GM23338 (cell line): ENCODE measurements at regions not wholly inside any gene's neighbourhood (a gene's known extent, or its start where the extent isn't known, plus 50 kb on each side); places are given as distances from the start of the nearest gene placed in this dataset.

Experiments used
- ATAC-seq: fragments of 200-7000 bp; cut with Tn5 transposase; 3 replicates; pipeline ENCODE4 v1.9.1; 2020
- DNase-seq: peaks from one replicate; pipeline ENCODE4 v3.0.0-alpha.2; 2015; ENCODE audit warnings: low spot score
- H2AFZ ChIP-seq: fragments of 200-600 bp; sonication (generic); 2 replicates; pipeline ENCODE4 v1.8.0; 2016; ENCODE audit warnings: antibody characterized with exemption, mild to moderate bottlenecking, moderate library complexity
- H3F3A ChIP-seq: fragments of 200-600 bp; sonication (generic); replicated peaks from 2 replicates; pipeline ENCODE4 v1.8.0; 2017; ENCODE audit warnings: antibody characterized with exemption, mixed run types, low read depth
- H3K27ac ChIP-seq: fragments of 200-600 bp; sonication (generic); 2 replicates; pipeline ENCODE4 v1.6.1; 2016; ENCODE audit warnings: low read depth
- H3K27me3 ChIP-seq: fragments of 200-600 bp; sonication (generic); 2 replicates; pipeline ENCODE4 v1.8.0; 2016; ENCODE audit warnings: mild to moderate bottlenecking, mixed run types, moderate library complexity; ENCODE audit not compliant: insufficient read depth
- H3K36me3 ChIP-seq: fragments of 200-600 bp; sonication (generic); 2 replicates; pipeline ENCODE4 v1.8.0; 2016; ENCODE audit warnings: mild to moderate bottlenecking; ENCODE audit not compliant: insufficient read depth
- H3K4me1 ChIP-seq: fragments of 200-600 bp; sonication (generic); 2 replicates; pipeline ENCODE4 v1.8.0; 2016; ENCODE audit warnings: mild to moderate bottlenecking, moderate library complexity; ENCODE audit not compliant: insufficient read depth
- H3K4me2 ChIP-seq: fragments of 200-600 bp; sonication (generic); 2 replicates; pipeline ENCODE4 v1.7.1; 2017; ENCODE audit warnings: mixed run types
- H3K4me3 ChIP-seq: fragments of 200-600 bp; sonication (generic); 2 replicates; pipeline ENCODE4 v1.6.1; 2016; ENCODE audit warnings: mixed run types
- H3K79me2 ChIP-seq: fragments of 200-600 bp; sonication (generic); replicated peaks from 2 replicates; pipeline ENCODE4 v1.8.0; 2017; ENCODE audit warnings: mild to moderate bottlenecking; ENCODE audit not compliant: insufficient read depth
- H3K9me2 ChIP-seq: fragments of 200-600 bp; sonication (generic); 2 replicates; pipeline ENCODE4 v1.8.0; 2017; ENCODE audit not compliant: insufficient read depth
- H4K20me1 ChIP-seq: fragments of 200-600 bp; sonication (generic); replicated peaks from 2 replicates; pipeline ENCODE4 v1.8.0; 2017; ENCODE audit warnings: mild to moderate bottlenecking; ENCODE audit not compliant: insufficient read depth
- H3K27ac Mint-ChIP-seq: 2 replicates; pipeline ENCODE4 v1.8.0; 2020; ENCODE audit warnings: inconsistent platforms, mild to moderate bottlenecking, moderate library complexity, mixed read lengths
- H3K27me3 Mint-ChIP-seq: 3 replicates; pipeline ENCODE4 v1.8.0; 2022; ENCODE audit warnings: low read depth, mild to moderate bottlenecking, moderate library complexity, mixed read lengths, inconsistent platforms; ENCODE audit not compliant: insufficient read depth, poor library complexity
- H3K36me3 Mint-ChIP-seq: 3 replicates; pipeline ENCODE4 v1.8.0; 2021; ENCODE audit warnings: low read depth, mild to moderate bottlenecking, inconsistent platforms, moderate library complexity, mixed read lengths
- H3K4me1 Mint-ChIP-seq: 3 replicates; pipeline ENCODE4 v1.8.0; 2020; ENCODE audit warnings: mild to moderate bottlenecking, inconsistent platforms, mixed read lengths
- H3K4me3 Mint-ChIP-seq: 3 replicates; pipeline ENCODE4 v1.8.0; 2021; ENCODE audit warnings: moderate library complexity, mild to moderate bottlenecking, inconsistent platforms, mixed read lengths
- H3K9me3 Mint-ChIP-seq: 3 replicates; pipeline ENCODE4 v1.8.0; 2020; ENCODE audit warnings: moderate library complexity, mild to moderate bottlenecking, inconsistent platforms, mixed read lengths
- EZH2 ChIP-seq: fragments of 200-600 bp; sonication (generic); IDR thresholded peaks from one replicate; pipeline ENCODE4 v1.8.0; 2017; ENCODE audit warnings: antibody characterized with exemption, mild to moderate bottlenecking, low read depth; ENCODE audit not compliant: unreplicated experiment
- NANOG ChIP-seq: IDR thresholded peaks from 2 replicates; pipeline ENCODE4 v1.6.1; 2016; ENCODE audit warnings: antibody characterized with exemption, borderline replicate concordance
- ZNF114 ChIP-seq: fragments of 250-450 bp; sonication (Bioruptor Pico); IDR thresholded peaks from 2 replicates; pipeline ENCODE4 v1.5.0; 2020; ENCODE audit warnings: mild to moderate bottlenecking, moderate library complexity
- TF ChIP-seq, protein P1 (sequence below): fragments of 250-450 bp; sonication (Bioruptor Pico); IDR thresholded peaks from 2 replicates; pipeline ENCODE4 v1.5.0; 2020; ENCODE audit warnings: mild to moderate bottlenecking, moderate library complexity
- TF ChIP-seq, protein P2 (sequence below), 2 experiments: fragments of 200-600 bp in 1 of 2; sonication (generic) in 1 of 2; conservative IDR thresholded peaks; 2 replicates each; pipeline versions ENCODE4 v1.5.1 to v1.6.1; 2016 to 2017; ENCODE audit warnings: antibody characterized with exemption in 2 of 2, low read depth in 2 of 2, mild to moderate bottlenecking in 2 of 2, moderate library complexity in 1 of 2

DNA sequence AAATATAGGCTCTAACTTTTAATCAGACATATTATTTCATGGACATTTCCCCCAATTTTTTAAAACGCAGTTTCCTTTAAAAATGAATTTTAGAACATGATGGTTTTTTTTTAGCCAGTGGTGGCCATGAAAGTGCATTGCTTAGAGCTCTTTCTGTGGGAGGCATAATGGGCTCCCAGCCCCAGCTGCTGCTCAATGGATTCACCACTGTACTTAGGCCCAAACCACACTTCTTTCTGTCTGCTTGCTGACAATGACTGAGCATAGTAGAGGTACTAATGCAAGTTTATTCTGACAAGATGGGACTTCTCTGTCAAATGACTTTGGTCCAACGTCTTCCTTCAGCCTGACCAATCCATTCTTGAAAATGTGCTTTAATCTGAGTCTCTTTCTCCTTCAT, 400.2 kb upstream of the GRIA3 start (continued):
- TF ChIP-seq, protein P1, sequence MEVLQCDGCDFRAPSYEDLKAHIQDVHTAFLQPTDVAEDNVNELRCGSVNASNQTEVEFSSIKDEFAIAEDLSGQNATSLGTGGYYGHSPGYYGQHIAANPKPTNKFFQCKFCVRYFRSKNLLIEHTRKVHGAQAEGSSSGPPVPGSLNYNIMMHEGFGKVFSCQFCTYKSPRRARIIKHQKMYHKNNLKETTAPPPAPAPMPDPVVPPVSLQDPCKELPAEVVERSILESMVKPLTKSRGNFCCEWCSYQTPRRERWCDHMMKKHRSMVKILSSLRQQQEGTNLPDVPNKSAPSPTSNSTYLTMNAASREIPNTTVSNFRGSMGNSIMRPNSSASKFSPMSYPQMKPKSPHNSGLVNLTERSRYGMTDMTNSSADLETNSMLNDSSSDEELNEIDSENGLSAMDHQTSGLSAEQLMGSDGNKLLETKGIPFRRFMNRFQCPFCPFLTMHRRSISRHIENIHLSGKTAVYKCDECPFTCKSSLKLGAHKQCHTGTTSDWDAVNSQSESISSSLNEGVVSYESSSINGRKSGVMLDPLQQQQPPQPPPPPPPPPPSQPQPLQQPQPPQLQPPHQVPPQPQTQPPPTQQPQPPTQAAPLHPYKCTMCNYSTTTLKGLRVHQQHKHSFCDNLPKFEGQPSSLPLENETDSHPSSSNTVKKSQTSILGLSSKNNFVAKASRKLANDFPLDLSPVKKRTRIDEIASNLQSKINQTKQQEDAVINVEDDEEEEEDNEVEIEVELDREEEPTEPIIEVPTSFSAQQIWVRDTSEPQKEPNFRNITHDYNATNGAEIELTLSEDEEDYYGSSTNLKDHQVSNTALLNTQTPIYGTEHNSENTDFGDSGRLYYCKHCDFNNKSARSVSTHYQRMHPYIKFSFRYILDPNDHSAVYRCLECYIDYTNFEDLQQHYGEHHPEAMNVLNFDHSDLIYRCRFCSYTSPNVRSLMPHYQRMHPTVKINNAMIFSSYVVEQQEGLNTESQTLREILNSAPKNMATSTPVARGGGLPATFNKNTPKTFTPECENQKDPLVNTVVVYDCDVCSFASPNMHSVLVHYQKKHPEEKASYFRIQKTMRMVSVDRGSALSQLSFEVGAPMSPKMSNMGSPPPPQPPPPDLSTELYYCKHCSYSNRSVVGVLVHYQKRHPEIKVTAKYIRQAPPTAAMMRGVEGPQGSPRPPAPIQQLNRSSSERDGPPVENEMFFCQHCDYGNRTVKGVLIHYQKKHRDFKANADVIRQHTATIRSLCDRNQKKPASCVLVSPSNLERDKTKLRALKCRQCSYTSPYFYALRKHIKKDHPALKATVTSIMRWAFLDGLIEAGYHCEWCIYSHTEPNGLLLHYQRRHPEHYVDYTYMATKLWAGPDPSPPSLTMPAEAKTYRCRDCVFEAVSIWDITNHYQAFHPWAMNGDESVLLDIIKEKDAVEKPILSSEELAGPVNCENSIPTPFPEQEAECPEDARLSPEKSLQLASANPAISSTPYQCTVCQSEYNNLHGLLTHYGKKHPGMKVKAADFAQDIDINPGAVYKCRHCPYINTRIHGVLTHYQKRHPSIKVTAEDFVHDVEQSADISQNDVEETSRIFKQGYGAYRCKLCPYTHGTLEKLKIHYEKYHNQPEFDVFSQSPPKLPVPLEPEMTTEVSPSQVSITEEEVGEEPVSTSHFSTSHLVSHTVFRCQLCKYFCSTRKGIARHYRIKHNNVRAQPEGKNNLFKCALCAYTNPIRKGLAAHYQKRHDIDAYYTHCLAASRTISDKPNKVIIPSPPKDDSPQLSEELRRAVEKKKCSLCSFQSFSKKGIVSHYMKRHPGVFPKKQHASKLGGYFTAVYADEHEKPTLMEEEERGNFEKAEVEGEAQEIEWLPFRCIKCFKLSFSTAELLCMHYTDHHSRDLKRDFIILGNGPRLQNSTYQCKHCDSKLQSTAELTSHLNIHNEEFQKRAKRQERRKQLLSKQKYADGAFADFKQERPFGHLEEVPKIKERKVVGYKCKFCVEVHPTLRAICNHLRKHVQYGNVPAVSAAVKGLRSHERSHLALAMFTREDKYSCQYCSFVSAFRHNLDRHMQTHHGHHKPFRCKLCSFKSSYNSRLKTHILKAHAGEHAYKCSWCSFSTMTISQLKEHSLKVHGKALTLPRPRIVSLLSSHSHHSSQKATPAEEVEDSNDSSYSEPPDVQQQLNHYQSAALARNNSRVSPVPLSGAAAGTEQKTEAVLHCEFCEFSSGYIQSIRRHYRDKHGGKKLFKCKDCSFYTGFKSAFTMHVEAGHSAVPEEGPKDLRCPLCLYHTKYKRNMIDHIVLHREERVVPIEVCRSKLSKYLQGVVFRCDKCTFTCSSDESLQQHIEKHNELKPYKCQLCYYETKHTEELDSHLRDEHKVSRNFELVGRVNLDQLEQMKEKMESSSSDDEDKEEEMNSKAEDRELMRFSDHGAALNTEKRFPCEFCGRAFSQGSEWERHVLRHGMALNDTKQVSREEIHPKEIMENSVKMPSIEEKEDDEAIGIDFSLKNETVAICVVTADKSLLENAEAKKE (CRISPR knock-in tag): no peak
- TF ChIP-seq ZNF114: no peak
- TF ChIP-seq NANOG: no peak
- TF ChIP-seq, protein P2, sequence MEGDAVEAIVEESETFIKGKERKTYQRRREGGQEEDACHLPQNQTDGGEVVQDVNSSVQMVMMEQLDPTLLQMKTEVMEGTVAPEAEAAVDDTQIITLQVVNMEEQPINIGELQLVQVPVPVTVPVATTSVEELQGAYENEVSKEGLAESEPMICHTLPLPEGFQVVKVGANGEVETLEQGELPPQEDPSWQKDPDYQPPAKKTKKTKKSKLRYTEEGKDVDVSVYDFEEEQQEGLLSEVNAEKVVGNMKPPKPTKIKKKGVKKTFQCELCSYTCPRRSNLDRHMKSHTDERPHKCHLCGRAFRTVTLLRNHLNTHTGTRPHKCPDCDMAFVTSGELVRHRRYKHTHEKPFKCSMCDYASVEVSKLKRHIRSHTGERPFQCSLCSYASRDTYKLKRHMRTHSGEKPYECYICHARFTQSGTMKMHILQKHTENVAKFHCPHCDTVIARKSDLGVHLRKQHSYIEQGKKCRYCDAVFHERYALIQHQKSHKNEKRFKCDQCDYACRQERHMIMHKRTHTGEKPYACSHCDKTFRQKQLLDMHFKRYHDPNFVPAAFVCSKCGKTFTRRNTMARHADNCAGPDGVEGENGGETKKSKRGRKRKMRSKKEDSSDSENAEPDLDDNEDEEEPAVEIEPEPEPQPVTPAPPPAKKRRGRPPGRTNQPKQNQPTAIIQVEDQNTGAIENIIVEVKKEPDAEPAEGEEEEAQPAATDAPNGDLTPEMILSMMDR (conservative IDR thresholded peaks at IDR 0.05; ENCODE audit: low read depth in 2 of 2): no peak

DNA sequence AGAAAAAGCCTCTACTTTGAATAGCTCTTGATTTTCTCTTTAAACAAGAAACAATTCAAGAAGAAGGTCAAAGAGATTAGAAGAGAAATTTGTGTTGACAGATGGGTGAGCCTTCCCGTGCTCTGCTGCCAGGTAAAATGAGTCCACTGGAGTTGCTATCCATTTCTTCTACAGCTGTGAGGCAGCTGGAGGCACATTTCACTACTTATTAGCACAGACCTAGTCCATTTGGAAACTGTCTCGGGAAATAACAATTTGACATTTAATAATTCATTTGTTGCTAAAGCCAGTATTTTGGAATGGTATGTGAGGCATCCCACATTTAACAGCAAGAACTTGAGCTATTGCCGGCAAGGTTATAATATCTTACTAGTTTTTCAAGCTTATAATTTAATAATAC, 396.8 kb upstream of the GRIA3 start:
- Histone ChIP-seq H3K36me3 (no peaks in the 10 kb centered on the region), H3K27ac (no peak overlapping the region), H2AFZ (no peak overlapping the region), H3K79me2 (no peaks in the 10 kb centered on the region), H3K4me1 (no peaks in the 10 kb centered on the region), H3K27me3 (no peaks in the 10 kb centered on the region), H4K20me1 (no peaks in the 10 kb centered on the region), H3K9me2 (no peaks in the 10 kb centered on the region), H3K4me2 (no peak overlapping the region), H3K4me3 (no peak overlapping the region), H3F3A (no peaks in the 10 kb centered on the region)
- DNase-seq: no peak
- H3K36me3 Mint-ChIP-seq: no peaks in the 10 kb centered on the region
- H3K9me3 Mint-ChIP-seq: no peaks in the 10 kb centered on the region
- H3K4me3 Mint-ChIP-seq: no peak overlapping the region
- no peak for TF ChIP-seq EZH2
- TF ChIP-seq, protein P1 (CRISPR knock-in tag): no peak
- no peaks in the 10 kb centered on the region for H3K27me3 Mint-ChIP-seq
- peaks cover 3% of the 10 kb centered on the region; the same call in 1 of the 3 replicates for H3K4me1 Mint-ChIP-seq
- no peak overlapping the region for H3K27ac Mint-ChIP-seq
- no peak for ATAC-seq
